Adrenal gland (tissue), 5 donors: ENCODE measurements at regions not wholly inside any gene's neighbourhood (a gene's known extent, or its start where the extent isn't known, plus 50 kb on each side); places are given as distances from the start of the nearest gene placed in this dataset.

ENCODE experiments used
- POLR2A ChIP-seq, 2 donors: fragments of 450-650 bp; IDR thresholded peaks; one replicate each; pipeline ENCODE4 v1.6.1; 2017; ENCODE audit warnings: antibody characterized with exemption in 2 of 2, mild to moderate bottlenecking in 2 of 2, moderate library complexity in 1 of 2
- TF ChIP-seq, protein P1 (sequence below), 6 experiments: fragments of 450-650 bp in 4 of 6; fragments of 200-600 bp in 2 of 6; sonication (generic) in 1 of 6; IDR thresholded peaks; 1 replicate in 5 of 6; 2 replicates in 1 of 6; pipeline versions ENCODE4 v1.5.1 to v1.8.0; 2016 to 2021; ENCODE audit warnings: antibody characterized with exemption in 6 of 6, mild to moderate bottlenecking in 2 of 6, moderate library complexity in 1 of 6
- donor health status: DM: no; HTN: no; CAD: no.

- TF ChIP-seq, protein P1, sequence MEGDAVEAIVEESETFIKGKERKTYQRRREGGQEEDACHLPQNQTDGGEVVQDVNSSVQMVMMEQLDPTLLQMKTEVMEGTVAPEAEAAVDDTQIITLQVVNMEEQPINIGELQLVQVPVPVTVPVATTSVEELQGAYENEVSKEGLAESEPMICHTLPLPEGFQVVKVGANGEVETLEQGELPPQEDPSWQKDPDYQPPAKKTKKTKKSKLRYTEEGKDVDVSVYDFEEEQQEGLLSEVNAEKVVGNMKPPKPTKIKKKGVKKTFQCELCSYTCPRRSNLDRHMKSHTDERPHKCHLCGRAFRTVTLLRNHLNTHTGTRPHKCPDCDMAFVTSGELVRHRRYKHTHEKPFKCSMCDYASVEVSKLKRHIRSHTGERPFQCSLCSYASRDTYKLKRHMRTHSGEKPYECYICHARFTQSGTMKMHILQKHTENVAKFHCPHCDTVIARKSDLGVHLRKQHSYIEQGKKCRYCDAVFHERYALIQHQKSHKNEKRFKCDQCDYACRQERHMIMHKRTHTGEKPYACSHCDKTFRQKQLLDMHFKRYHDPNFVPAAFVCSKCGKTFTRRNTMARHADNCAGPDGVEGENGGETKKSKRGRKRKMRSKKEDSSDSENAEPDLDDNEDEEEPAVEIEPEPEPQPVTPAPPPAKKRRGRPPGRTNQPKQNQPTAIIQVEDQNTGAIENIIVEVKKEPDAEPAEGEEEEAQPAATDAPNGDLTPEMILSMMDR (IDR thresholded peaks at IDR 0.05): no peak
- no peak for TF ChIP-seq POLR2A (IDR thresholded peaks at IDR 0.05)
Observed at GRCh38 chr14:43471595-43471994, 1035.5 kb downstream of the FSCB start.
